GM12878 (cell line): ENCODE measurements at regions not wholly inside any gene's neighbourhood (a gene's known extent, or its start where the extent isn't known, plus 50 kb on each side); places are given as distances from the start of the nearest gene placed in this dataset.

Experiments used
- ATF3 ChIP-seq: IDR thresholded peaks from 2 replicates; pipeline ENCODE4 v1.6.1; 2011; ENCODE audit warnings: low read depth, mild to moderate bottlenecking, low read length, moderate library complexity, borderline replicate concordance; ENCODE audit errors: extremely low read depth
- CEBPZ ChIP-seq: fragments of 150-350 bp; IDR thresholded peaks from 2 replicates; pipeline ENCODE4 v1.6.1; 2016; ENCODE audit warnings: low read depth, low read length
- CTCF ChIP-seq, 3 experiments: IDR thresholded peaks in 2 of 3; conservative IDR thresholded peaks in 1 of 3; 2 replicates each; pipeline ENCODE4 v1.5.1; 2011; ENCODE audit warnings: low read depth in 3 of 3, low read length in 3 of 3, mild to moderate bottlenecking in 3 of 3, control low read depth in 2 of 3, moderate library complexity in 2 of 3, inconsistent platforms in 1 of 3, mixed read lengths in 1 of 3; ENCODE audit not compliant: control insufficient read depth in 2 of 3, insufficient read depth in 1 of 3; ENCODE audit errors: extremely low read depth in 1 of 3
- EZH2 ChIP-seq: IDR thresholded peaks from 2 replicates; pipeline ENCODE4 v1.6.1; 2012; ENCODE audit warnings: low read depth, mild to moderate bottlenecking, control low read depth, inconsistent platforms, low read length, borderline replicate concordance; ENCODE audit not compliant: control insufficient read depth
- JUNB ChIP-seq: IDR thresholded peaks from 2 replicates; pipeline ENCODE4 v1.6.1; 2016; ENCODE audit warnings: antibody characterized with exemption, mild to moderate bottlenecking
- JUND ChIP-seq: IDR thresholded peaks from 2 replicates; pipeline ENCODE4 v1.6.1; 2012; ENCODE audit warnings: low read depth, mild to moderate bottlenecking, low read length, improper control_type of control experiment, moderate library complexity
- MAX ChIP-seq: IDR thresholded peaks from 2 replicates; pipeline ENCODE4 v1.6.1; 2012; ENCODE audit warnings: low read depth, low read length, improper control_type of control experiment
- NR2C2 ChIP-seq: IDR thresholded peaks from 2 replicates; pipeline ENCODE4 v1.6.1; 2011; ENCODE audit warnings: borderline replicate concordance, low read depth; ENCODE audit not compliant: control insufficient read depth, insufficient read length
- POLR2A ChIP-seq: IDR thresholded peaks from 2 replicates; pipeline ENCODE4 v1.6.1; 2011; ENCODE audit warnings: low read depth, mild to moderate bottlenecking, low read length
- RAD21 ChIP-seq: IDR thresholded peaks from 2 replicates; pipeline ENCODE4 v1.6.1; 2011; ENCODE audit warnings: mild to moderate bottlenecking, low read depth, low read length, moderate library complexity; ENCODE audit not compliant: insufficient read depth
- RCOR1 ChIP-seq: conservative IDR thresholded peaks from 2 replicates; pipeline ENCODE4 v1.6.1; 2012; ENCODE audit warnings: low read depth, low read length, improper control_type of control experiment
- SREBF2 ChIP-seq: IDR thresholded peaks from 2 replicates; pipeline ENCODE4 v1.6.1; 2012; ENCODE audit warnings: mild to moderate bottlenecking, low read length
- ZBTB33 ChIP-seq: fragments of 450-650 bp; IDR thresholded peaks from 2 replicates; pipeline ENCODE4 v1.6.1; 2017; ENCODE audit warnings: mild to moderate bottlenecking

GRCh38 chr2:196226707-196227065 is 55.3 kb upstream of the STK17B start:
- TF ChIP-seq ZBTB33, result no peak
- no peak for TF ChIP-seq CTCF (IDR thresholded peaks at IDR 0.05 in 2 of 3, conservative IDR thresholded peaks at IDR 0.05 in 1 of 3; ENCODE audit: control insufficient read depth in 2 of 3, extremely low read depth in 1 of 3, insufficient read depth in 1 of 3, low read depth in 3 of 3, low read length in 3 of 3)
- no peak for TF ChIP-seq NR2C2
- TF ChIP-seq ATF3, result no peak
- no peak for TF ChIP-seq SREBF2
- TF ChIP-seq JUNB, result no peak
- no peak for TF ChIP-seq POLR2A
- TF ChIP-seq CEBPZ, result no peak
- TF ChIP-seq JUND, result no peak
- TF ChIP-seq MAX, result no peak
- TF ChIP-seq RAD21, result no peak
- TF ChIP-seq RCOR1, result no peak
- no peak for TF ChIP-seq EZH2
